K562 (cell line): ENCODE measurements at regions not wholly inside any gene's neighbourhood (a gene's known extent, or its start where the extent isn't known, plus 50 kb on each side); places are given as distances from the start of the nearest gene placed in this dataset.

Experiments used
- CBFB ChIP-seq: sonication (generic); formaldehyde crosslinking; IDR thresholded peaks from 2 replicates; pipeline ENCODE4 v1.4.0; 2020; ENCODE audit warnings: mild to moderate bottlenecking, missing genetic modification reagents
- ELF4 ChIP-seq: fragments of 450-650 bp; formaldehyde crosslinking; IDR thresholded peaks from 2 replicates; pipeline ENCODE4 v1.4.0; 2022; ENCODE audit warnings: missing genetic modification characterization
- HNRNPK ChIP-seq: fragments of 200-400 bp; formaldehyde crosslinking; IDR thresholded peaks from one replicate; pipeline ENCODE4 v1.6.1; 2018; ENCODE audit warnings: mild to moderate bottlenecking, low read depth, low read length; ENCODE audit not compliant: poor library complexity, severe bottlenecking
- PHF20 ChIP-seq: fragments of 450-650 bp; IDR thresholded peaks from 2 replicates; pipeline ENCODE4 v1.6.1; 2018; ENCODE audit not compliant: partially characterized antibody
- REST ChIP-seq, 2 experiments: fragments of 450-650 bp; formaldehyde crosslinking in 1 of 2; IDR thresholded peaks; 2 replicates each; pipeline versions ENCODE4 v1.4.0 to v1.6.1; 2014 to 2020; ENCODE audit warnings: mild to moderate bottlenecking in 2 of 2, borderline replicate concordance in 1 of 2, low read depth in 1 of 2
- ZBTB33 ChIP-seq: sonication (generic); formaldehyde crosslinking; IDR thresholded peaks from 2 replicates; pipeline ENCODE4 v1.8.1; 2023; ENCODE audit warnings: mild to moderate bottlenecking, missing genetic modification reagents
- ZNF121 ChIP-seq: sonication (generic); formaldehyde crosslinking; conservative IDR thresholded peaks from 2 replicates; pipeline ENCODE4 v1.8.0; 2022; ENCODE audit warnings: missing genetic modification reagents
- ZNF143 ChIP-seq: sonication (generic); formaldehyde crosslinking; IDR thresholded peaks from 2 replicates; pipeline ENCODE4 v1.9.0; 2022; ENCODE audit warnings: mild to moderate bottlenecking, missing genetic modification reagents
- ZNF324 ChIP-seq: fragments of 250-450 bp; sonication (Bioruptor Pico); IDR thresholded peaks from 2 replicates; pipeline ENCODE4 v1.4.0; 2020; ENCODE audit warnings: mild to moderate bottlenecking

- TF ChIP-seq ZNF121 (CRISPR knock-in tag) (no peak), ELF4 (no peak), ZNF324 (CRISPR knock-in tag) (no peak), REST (IDR thresholded peaks at IDR 0.05; ENCODE audit: borderline replicate concordance) (no peak), REST (CRISPR knock-in tag; IDR thresholded peaks at IDR 0.05; ENCODE audit: low read depth) (no peak), HNRNPK (no peak), ZBTB33 (no peak), ZNF143 (CRISPR knock-in tag) (no peak), CBFB (no peak), PHF20 (no peak)
These were observed 657.3 kb upstream of the SLC39A10 start for GRCh38 chr2:194999771-195000170.
